Thyroid gland (tissue), 4 donors: ENCODE measurements at regions not wholly inside any gene's neighbourhood (a gene's known extent, or its start where the extent isn't known, plus 50 kb on each side); places are given as distances from the start of the nearest gene placed in this dataset.

ENCODE experiments used
- POLR2A ChIP-seq, 2 donors: fragments of 450-650 bp; IDR thresholded peaks; one replicate each; pipeline ENCODE4 v1.6.1; 2017; ENCODE audit warnings: antibody characterized with exemption in 2 of 2, mild to moderate bottlenecking in 2 of 2, moderate library complexity in 1 of 2
- TF ChIP-seq, protein P1 (sequence below), 6 experiments: fragments of 200-600 bp in 3 of 6; fragments of 450-650 bp in 3 of 6; sonication (generic) in 3 of 6; IDR thresholded peaks; one replicate each; pipeline ENCODE4 v1.5.1; 2016 to 2019; ENCODE audit warnings: antibody characterized with exemption in 6 of 6, mild to moderate bottlenecking in 2 of 6, inconsistent platforms in 1 of 6, moderate library complexity in 1 of 6

DNA sequence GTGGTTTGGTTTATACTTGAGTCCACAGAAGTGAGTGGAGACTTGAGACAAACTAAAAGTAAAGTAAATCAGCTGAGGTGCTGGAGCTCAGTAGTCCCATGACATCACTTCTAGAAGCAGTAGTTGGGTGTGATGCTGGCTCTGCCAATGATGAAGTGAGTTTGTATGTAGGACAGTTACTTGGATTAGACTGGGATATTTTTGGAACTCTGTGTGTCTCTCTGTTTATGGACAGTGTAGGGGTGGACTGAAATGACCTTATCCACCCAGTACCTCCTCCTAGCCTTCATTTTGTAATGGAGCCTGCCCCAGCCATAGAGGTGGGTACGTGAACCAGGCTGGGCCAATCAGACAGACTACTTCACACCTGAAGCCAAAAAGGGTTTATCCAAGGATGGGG is 52.2 kb downstream of the POLR1D start:
- TF ChIP-seq, protein P1, sequence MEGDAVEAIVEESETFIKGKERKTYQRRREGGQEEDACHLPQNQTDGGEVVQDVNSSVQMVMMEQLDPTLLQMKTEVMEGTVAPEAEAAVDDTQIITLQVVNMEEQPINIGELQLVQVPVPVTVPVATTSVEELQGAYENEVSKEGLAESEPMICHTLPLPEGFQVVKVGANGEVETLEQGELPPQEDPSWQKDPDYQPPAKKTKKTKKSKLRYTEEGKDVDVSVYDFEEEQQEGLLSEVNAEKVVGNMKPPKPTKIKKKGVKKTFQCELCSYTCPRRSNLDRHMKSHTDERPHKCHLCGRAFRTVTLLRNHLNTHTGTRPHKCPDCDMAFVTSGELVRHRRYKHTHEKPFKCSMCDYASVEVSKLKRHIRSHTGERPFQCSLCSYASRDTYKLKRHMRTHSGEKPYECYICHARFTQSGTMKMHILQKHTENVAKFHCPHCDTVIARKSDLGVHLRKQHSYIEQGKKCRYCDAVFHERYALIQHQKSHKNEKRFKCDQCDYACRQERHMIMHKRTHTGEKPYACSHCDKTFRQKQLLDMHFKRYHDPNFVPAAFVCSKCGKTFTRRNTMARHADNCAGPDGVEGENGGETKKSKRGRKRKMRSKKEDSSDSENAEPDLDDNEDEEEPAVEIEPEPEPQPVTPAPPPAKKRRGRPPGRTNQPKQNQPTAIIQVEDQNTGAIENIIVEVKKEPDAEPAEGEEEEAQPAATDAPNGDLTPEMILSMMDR (IDR thresholded peaks at IDR 0.05): no peak
- TF ChIP-seq POLR2A (IDR thresholded peaks at IDR 0.05): no peak
